Ovary (tissue), 7 donors: ENCODE measurements at regions not wholly inside any gene's neighbourhood (a gene's known extent, or its start where the extent isn't known, plus 50 kb on each side); places are given as distances from the start of the nearest gene placed in this dataset.

Experiments used
- DNase-seq, 5 donors: peaks; one replicate each; pipeline ENCODE4 v3.0.0-alpha.2; 2019 to 2020
- H3K27ac ChIP-seq, 2 donors: fragments of 200-600 bp; one replicate each; pipeline versions ENCODE4 v1.5.1 to v1.8.0; 2019 to 2022
- H3K27me3 ChIP-seq: fragments of 200-600 bp; one replicate; pipeline ENCODE4 v1.8.0; 2022
- H3K36me3 ChIP-seq: fragments of 200-600 bp; sonication (generic); one replicate; pipeline ENCODE4 v1.5.1; 2019
- H3K4me1 ChIP-seq: one replicate; pipeline ENCODE4 v1.8.1; 2013; ENCODE audit warnings: mild to moderate bottlenecking, moderate library complexity; ENCODE audit not compliant: insufficient read depth
- H3K4me3 ChIP-seq: fragments of 200-600 bp; sonication (generic); one replicate; pipeline ENCODE4 v1.5.1; 2017
- H3K9me3 ChIP-seq, 2 donors: fragments of 200-600 bp in 1 of 2; sonication (generic) in 1 of 2; one replicate each; pipeline versions ENCODE4 v1.5.1 to v1.8.1; 2013 to 2019; ENCODE audit warnings: mild to moderate bottlenecking in 1 of 2, moderate library complexity in 1 of 2
- EP300 ChIP-seq: sonication (generic); formaldehyde crosslinking; IDR thresholded peaks from one replicate; pipeline ENCODE4 v1.6.1; 2017; ENCODE audit warnings: antibody characterized with exemption
- POLR2A ChIP-seq: fragments of 450-650 bp; IDR thresholded peaks from one replicate; pipeline ENCODE4 v1.6.1; 2017; ENCODE audit warnings: antibody characterized with exemption, mild to moderate bottlenecking, moderate library complexity
- WGBS, 3 donors: extraction: QIAGEN DNeasy Blood & Tissue Kit in 1 of 3; methylation state at CpG; one replicate each; pipeline versions ENCODE4 v1.1.5 to v1.1.7; 2013 to 2017; 5-methylcytosine and 5-hydroxymethylcytosine counted together
- intact Hi-C, 4 donors: fragments of 100-400 bp; cut with DNase I; formaldehyde crosslinking; loops; one replicate each; pipeline versions ENCODE4 v1.11.0 to v1.15.1; 2022 to 2023
- TF ChIP-seq, protein P1 (sequence below), 3 donors: fragments of 450-650 bp in 2 of 3; fragments of 200-600 bp in 1 of 3; IDR thresholded peaks; one replicate each; pipeline versions ENCODE4 v1.5.1 to v1.8.0; 2016 to 2022; ENCODE audit warnings: antibody characterized with exemption in 3 of 3, mild to moderate bottlenecking in 1 of 3
- donor health status: DM: no; HTN: no; CAD: no; lungs with moderate emphysema.
- donor health status: DM: no; HTN: no; CAD: no.
- donor health status: Bipolar disorder and iron deficiency.
- donor health status: DM: no; HTN: no; CAD: no.
- donor health status: DM: yes; HTN: yes; CAD: no.

DNA sequence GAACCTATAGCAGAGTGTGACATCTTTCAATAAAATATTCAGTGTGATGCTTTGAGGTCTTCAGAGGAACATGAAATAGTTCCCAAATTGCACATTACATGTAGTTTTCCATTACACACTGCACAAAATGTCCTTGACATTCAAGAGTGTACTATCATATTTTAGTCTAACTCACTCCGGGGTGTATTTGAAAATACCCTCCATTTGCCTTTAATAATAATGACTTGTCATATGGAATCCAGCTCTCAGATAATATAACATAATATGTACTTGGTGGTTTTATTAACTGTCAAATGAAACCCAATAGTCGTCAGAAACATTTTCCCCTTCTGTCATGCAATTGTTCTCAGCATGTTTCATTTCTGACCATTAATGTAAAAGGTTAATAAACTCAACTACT, 176.7 kb upstream of the CDH19 start:
- no peaks in the 10 kb centered on the region for H3K36me3 ChIP-seq
- no peak for DNase-seq
- no peaks in the 10 kb centered on the region for H3K4me1 ChIP-seq
- 39 to 60% (median 52%) methylated on average over 2 of the region's 2 CpGs for WGBS, 3 donors
- H3K9me3 ChIP-seq, result no peaks in the 10 kb centered on the region
- no peaks in the 10 kb centered on the region for H3K27me3 ChIP-seq
- intact Hi-C loops, result no loop called here
- TF ChIP-seq POLR2A (no peak), EP300 (no peak)
- TF ChIP-seq, protein P1, sequence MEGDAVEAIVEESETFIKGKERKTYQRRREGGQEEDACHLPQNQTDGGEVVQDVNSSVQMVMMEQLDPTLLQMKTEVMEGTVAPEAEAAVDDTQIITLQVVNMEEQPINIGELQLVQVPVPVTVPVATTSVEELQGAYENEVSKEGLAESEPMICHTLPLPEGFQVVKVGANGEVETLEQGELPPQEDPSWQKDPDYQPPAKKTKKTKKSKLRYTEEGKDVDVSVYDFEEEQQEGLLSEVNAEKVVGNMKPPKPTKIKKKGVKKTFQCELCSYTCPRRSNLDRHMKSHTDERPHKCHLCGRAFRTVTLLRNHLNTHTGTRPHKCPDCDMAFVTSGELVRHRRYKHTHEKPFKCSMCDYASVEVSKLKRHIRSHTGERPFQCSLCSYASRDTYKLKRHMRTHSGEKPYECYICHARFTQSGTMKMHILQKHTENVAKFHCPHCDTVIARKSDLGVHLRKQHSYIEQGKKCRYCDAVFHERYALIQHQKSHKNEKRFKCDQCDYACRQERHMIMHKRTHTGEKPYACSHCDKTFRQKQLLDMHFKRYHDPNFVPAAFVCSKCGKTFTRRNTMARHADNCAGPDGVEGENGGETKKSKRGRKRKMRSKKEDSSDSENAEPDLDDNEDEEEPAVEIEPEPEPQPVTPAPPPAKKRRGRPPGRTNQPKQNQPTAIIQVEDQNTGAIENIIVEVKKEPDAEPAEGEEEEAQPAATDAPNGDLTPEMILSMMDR (IDR thresholded peaks at IDR 0.05), result no peak
- no peak overlapping the region for H3K27ac ChIP-seq
- no peak overlapping the region for H3K4me3 ChIP-seq

DNA sequence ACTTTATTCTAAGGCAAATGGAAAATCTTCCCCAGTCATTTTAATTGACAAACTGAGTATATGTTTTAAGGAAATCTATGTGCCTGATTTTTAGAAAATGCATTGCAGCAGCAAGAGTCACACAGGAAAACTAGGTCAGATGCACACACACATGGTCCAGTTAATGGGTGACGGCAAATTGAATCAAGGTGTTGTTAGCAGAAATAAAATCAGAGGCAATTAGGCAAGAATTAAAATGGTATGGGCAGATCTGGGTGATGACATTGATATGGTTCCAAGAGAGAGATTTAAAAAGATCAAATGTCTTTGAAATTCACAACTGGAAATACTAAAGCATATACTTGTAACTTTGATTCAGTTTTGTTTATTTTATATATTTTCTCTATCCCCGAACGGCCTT, 174.2 kb upstream of the CDH19 start:
- no peak for DNase-seq
- Histone ChIP-seq H3K9me3 (no peaks in the 10 kb centered on the region), H3K27me3 (no peaks in the 10 kb centered on the region), H3K27ac (no peak overlapping the region), H3K36me3 (no peaks in the 10 kb centered on the region), H3K4me1 (no peaks in the 10 kb centered on the region), H3K4me3 (no peak overlapping the region)
- no peak for TF ChIP-seq EP300
- TF ChIP-seq, protein P1 (IDR thresholded peaks at IDR 0.05), result no peak
- WGBS, 3 donors, result 79 to 88% (median 82%) methylated on average over 3 of the region's 3 CpGs
- intact Hi-C loops, result loop anchor here in 1 of 4 donors (5.0 kb wide), 1 partner anchor 1896 kb away; no protein-coding TSS in a partner anchor

DNA sequence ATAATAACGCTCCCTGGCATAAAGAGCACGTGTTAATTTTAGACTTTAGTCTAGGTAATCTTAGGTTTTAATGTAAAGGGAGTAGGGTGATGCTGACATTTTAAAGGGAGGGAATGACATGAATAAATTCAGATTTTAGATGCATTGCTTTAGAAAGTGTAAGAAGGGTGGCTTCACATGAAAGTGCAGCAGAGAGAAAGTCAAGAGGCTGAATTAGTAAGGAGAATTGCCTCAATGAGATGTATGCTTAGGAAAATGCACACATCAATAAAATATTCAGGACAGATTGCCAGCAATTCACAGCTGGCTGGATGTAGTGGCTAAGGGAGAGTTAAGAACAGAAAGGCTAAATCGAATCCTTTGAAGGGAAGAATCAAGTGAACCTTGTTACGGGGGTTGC, 165.5 kb upstream of the CDH19 start:
- no peaks in the 10 kb centered on the region for H3K4me1 ChIP-seq
- no peaks in the 10 kb centered on the region for H3K9me3 ChIP-seq
- H3K27ac ChIP-seq, result no peak overlapping the region
- H3K27me3 ChIP-seq, result no peaks in the 10 kb centered on the region
- no peaks in the 10 kb centered on the region for H3K36me3 ChIP-seq
- no peak for DNase-seq
- TF ChIP-seq EP300, result no peak
- TF ChIP-seq POLR2A, result no peak
- TF ChIP-seq, protein P1 (IDR thresholded peaks at IDR 0.05), result no peak
- intact Hi-C loops, result no loop called here
- 68 to 77% (median 70%) methylated on average over 4 of the region's 4 CpGs for WGBS, 3 donors
- H3K4me3 ChIP-seq, result no peak overlapping the region

DNA sequence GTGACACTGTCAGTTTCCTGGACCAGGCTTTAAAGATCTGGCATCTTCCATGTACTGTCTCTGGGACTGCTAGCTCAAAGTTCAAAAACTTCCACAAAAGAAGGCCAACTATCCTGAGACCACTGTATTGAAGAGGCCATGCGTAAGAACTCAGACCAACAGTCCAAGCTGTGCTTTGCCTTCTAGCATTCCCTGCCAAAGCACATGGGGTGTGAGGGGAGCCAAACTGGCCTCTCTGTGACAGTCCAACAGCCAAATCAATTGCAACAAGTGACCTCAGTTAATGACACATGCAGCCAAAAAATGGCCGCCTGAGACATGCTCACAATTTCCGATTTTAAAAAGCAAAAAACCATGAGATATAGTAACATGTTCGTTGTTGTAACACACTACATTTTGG, 160.3 kb upstream of the CDH19 start:
- H3K9me3 ChIP-seq, result no peaks in the 10 kb centered on the region
- intact Hi-C loops, result no loop called here
- TF ChIP-seq EP300, result no peak
- TF ChIP-seq, protein P1 (IDR thresholded peaks at IDR 0.05), result no peak
- no peak for TF ChIP-seq POLR2A

DNA sequence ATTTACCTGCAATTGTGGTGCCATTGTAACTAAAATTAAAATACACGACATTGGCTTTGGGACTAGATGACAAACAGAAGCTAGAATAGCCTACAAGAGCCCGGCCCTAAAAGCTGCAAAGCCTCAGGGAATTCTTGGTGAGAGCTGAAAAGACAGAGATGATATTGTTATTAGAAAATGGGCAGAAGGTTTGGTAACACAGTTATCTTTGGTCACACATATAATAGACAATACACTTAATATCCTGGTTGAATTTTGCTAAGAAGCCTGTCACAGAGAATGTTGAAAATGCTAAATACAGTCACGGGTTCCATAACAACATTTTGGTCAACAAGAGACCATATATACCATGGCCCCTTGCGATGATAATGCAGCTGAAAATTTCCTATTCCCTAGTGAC, 157.3 kb upstream of the CDH19 start:
- 89 to 91% (median 91%) methylated on average over 4 of the region's 4 CpGs for WGBS, 3 donors
- H3K36me3 ChIP-seq, result no peaks in the 10 kb centered on the region
- TF ChIP-seq EP300 (no peak), POLR2A (no peak)
- TF ChIP-seq, protein P1 (IDR thresholded peaks at IDR 0.05), result no peak
- DNase-seq, result no peak
- no peak overlapping the region for H3K27ac ChIP-seq
- H3K4me1 ChIP-seq, result no peaks in the 10 kb centered on the region
- intact Hi-C loops, result no loop called here
- H3K27me3 ChIP-seq, result no peaks in the 10 kb centered on the region
- no peak overlapping the region for H3K4me3 ChIP-seq
- H3K9me3 ChIP-seq, result no peaks in the 10 kb centered on the region

More for the DNA sequence above, 160.3 kb upstream of the CDH19 start:
- H3K27me3 ChIP-seq, result no peaks in the 10 kb centered on the region
- 81 to 84% (median 83%) methylated on average over 4 of the region's 4 CpGs for WGBS, 3 donors
- H3K36me3 ChIP-seq, result no peaks in the 10 kb centered on the region
- no peak overlapping the region for H3K27ac ChIP-seq
- DNase-seq, result no peak
- no peak overlapping the region for H3K4me3 ChIP-seq
- no peaks in the 10 kb centered on the region for H3K4me1 ChIP-seq
